H1 (cell line): ENCODE measurements at regions not wholly inside any gene's neighbourhood (a gene's known extent, or its start where the extent isn't known, plus 50 kb on each side); places are given as distances from the start of the nearest gene placed in this dataset.

Experiments used
- CTCF ChIA-PET: fragments of 300-600 bp; sonication (Branson Sonifier 250); formaldehyde crosslinking; loops from one replicate; lab custom pipeline; 2021; ENCODE audit not compliant: partially characterized antibody; lab: Charles Lee
- POLR2A ChIA-PET: fragments of 300-600 bp; sonication (Branson Sonifier 250); formaldehyde crosslinking; loops from one replicate; lab custom pipeline; 2021; ENCODE audit warnings: inconsistent platforms; ENCODE audit not compliant: partially characterized antibody; lab: Charles Lee
- DNase-seq, 2 experiments: peaks; one replicate each; pipeline versions ENCODE4 v3.0.0 to v3.0.0-alpha.2; 2010 to 2022; ENCODE audit warnings: low spot score in 2 of 2, low read depth in 1 of 2, mixed read lengths in 1 of 2
- FAIRE-seq: peaks from 2 replicates; lab custom pipeline; 2011; peaks lifted over from hg19 to GRCh38; lab: Jason Lieb, UNC
- H2AFZ ChIP-seq: 2 replicates; pipeline ENCODE4 v1.8.1; 2012; ENCODE audit warnings: low read length, inconsistent platforms
- H2AK5ac ChIP-seq: 2 replicates; pipeline ENCODE4 v1.6.1; 2013; ENCODE audit warnings: low read depth, low read length
- H2BK120ac ChIP-seq: replicated peaks from 2 replicates; pipeline ENCODE3; 2013; ENCODE audit warnings: low read depth, low read length, inconsistent platforms
- H2BK12ac ChIP-seq: 2 replicates; pipeline ENCODE4 v1.6.1; 2013; ENCODE audit warnings: low read depth, low read length
- H2BK15ac ChIP-seq: 2 replicates; pipeline ENCODE4 v1.6.1; 2013; ENCODE audit warnings: low read length
- H2BK20ac ChIP-seq: 2 replicates; pipeline ENCODE4 v1.6.1; 2013; ENCODE audit warnings: low read length
- H2BK5ac ChIP-seq: 2 replicates; pipeline ENCODE4 v1.6.1; 2013; ENCODE audit warnings: low read depth, low read length
- H3K14ac ChIP-seq: 2 replicates; pipeline ENCODE4 v1.6.1; 2013; ENCODE audit warnings: inconsistent platforms; ENCODE audit not compliant: insufficient read length
- H3K18ac ChIP-seq: 2 replicates; pipeline ENCODE4 v1.6.1; 2013; ENCODE audit warnings: low read length; ENCODE audit errors: extremely low read depth
- H3K23ac ChIP-seq: 2 replicates; pipeline ENCODE4 v1.6.1; 2013; ENCODE audit warnings: inconsistent platforms; ENCODE audit not compliant: insufficient read length
- H3K23me2 ChIP-seq: 2 replicates; pipeline ENCODE4 v1.6.1; 2013; ENCODE audit warnings: low read depth, low read length
- H3K27ac ChIP-seq: 2 replicates; pipeline ENCODE4 v1.6.1; 2011; ENCODE audit warnings: low read depth, low read length, inconsistent platforms
- H3K27me3 ChIP-seq, 4 experiments: replicated peaks in 1 of 4; 1 replicate in 1 of 4; 2 replicates in 3 of 4; pipeline versions ENCODE4 v1.6.1 to v1.8.1; 2011 to 2013; ENCODE audit warnings: low read length in 3 of 4, mild to moderate bottlenecking in 3 of 4, inconsistent platforms in 2 of 4, mixed read lengths in 2 of 4, moderate library complexity in 1 of 4; ENCODE audit not compliant: control insufficient read depth in 3 of 4, insufficient read depth in 3 of 4; ENCODE audit errors: extremely low read depth in 1 of 4
- H3K36me3 ChIP-seq, 4 experiments: 2 replicates each; pipeline versions ENCODE4 v1.6.1 to v1.8.1; 2011 to 2013; ENCODE audit warnings: mild to moderate bottlenecking in 4 of 4, low read length in 3 of 4, moderate library complexity in 2 of 4, control low read depth in 1 of 4, inconsistent platforms in 1 of 4; ENCODE audit not compliant: insufficient read depth in 4 of 4, control insufficient read depth in 2 of 4
- H3K4ac ChIP-seq: replicated peaks from 2 replicates; pipeline ENCODE3; 2013; ENCODE audit warnings: low read length, low read depth, mixed read lengths, inconsistent platforms; ENCODE audit not compliant: insufficient read length
- H3K4me1 ChIP-seq, 4 experiments: replicated peaks in 1 of 4; 1 replicate in 1 of 4; 2 replicates in 3 of 4; pipeline versions ENCODE4 v1.6.1 to v1.8.1; 2011 to 2013; ENCODE audit warnings: low read length in 3 of 4, inconsistent platforms in 2 of 4, mixed read lengths in 1 of 4; ENCODE audit not compliant: insufficient read depth in 4 of 4, control insufficient read depth in 3 of 4
- H3K4me2 ChIP-seq, 2 experiments: 2 replicates each; pipeline versions ENCODE4 v1.6.1 to v1.8.1; 2011 to 2013; ENCODE audit warnings: low read depth in 2 of 2, low read length in 2 of 2, control low read depth in 1 of 2, inconsistent platforms in 1 of 2, mild to moderate bottlenecking in 1 of 2; ENCODE audit not compliant: insufficient read depth in 1 of 2
- H3K4me3 ChIP-seq, 4 experiments: fragments of 200-600, 300-600 bp in 1 of 4; sonication (generic), shearing (Covaris generic), sonication (Bioruptor Twin) in 1 of 4; 2 replicates each; pipeline versions ENCODE4 v1.5.1 to v1.8.1; 2011 to 2016; ENCODE audit warnings: low read length in 4 of 4, low read depth in 3 of 4, control low read depth in 2 of 4, inconsistent platforms in 2 of 4, mild to moderate bottlenecking in 2 of 4, mixed read lengths in 1 of 4, moderate library complexity in 1 of 4; ENCODE audit not compliant: insufficient read depth in 2 of 4; ENCODE audit errors: extremely low read depth in 1 of 4
- H3K56ac ChIP-seq: replicated peaks from 2 replicates; pipeline ENCODE3; 2013; ENCODE audit warnings: low read depth, mild to moderate bottlenecking, mixed read lengths, low read length, inconsistent platforms; ENCODE audit not compliant: insufficient read length
- H3K79me1 ChIP-seq: 2 replicates; pipeline ENCODE4 v1.6.1; 2013; ENCODE audit warnings: low read depth, low read length, control low read depth
- H3K79me2 ChIP-seq, 2 experiments: 2 replicates each; pipeline versions ENCODE4 v1.6.1 to v1.8.1; 2012 to 2013; ENCODE audit warnings: low read length in 2 of 2, mild to moderate bottlenecking in 2 of 2, inconsistent platforms in 1 of 2; ENCODE audit not compliant: insufficient read depth in 2 of 2, control insufficient read depth in 1 of 2
- H3K9ac ChIP-seq, 4 experiments: replicated peaks in 1 of 4; 1 replicate in 1 of 4; 2 replicates in 3 of 4; pipeline versions ENCODE4 v1.6.1 to v1.8.1; 2011 to 2013; ENCODE audit warnings: low read depth in 3 of 4, low read length in 3 of 4, control low read depth in 2 of 4, mild to moderate bottlenecking in 2 of 4, moderate library complexity in 2 of 4, inconsistent platforms in 1 of 4; ENCODE audit errors: extremely low read depth in 1 of 4
- H3K9me3 ChIP-seq, 2 experiments: 2 replicates each; pipeline versions ENCODE4 v1.6.1 to v1.8.1; 2012 to 2013; ENCODE audit warnings: mild to moderate bottlenecking in 2 of 2, moderate library complexity in 2 of 2, control low read depth in 1 of 2, inconsistent platforms in 1 of 2, low read depth in 1 of 2, low read length in 1 of 2, mixed read lengths in 1 of 2; ENCODE audit not compliant: insufficient read depth in 2 of 2
- H4K20me1 ChIP-seq, 2 experiments: replicated peaks in 1 of 2; 2 replicates each; pipeline versions ENCODE3 to v1.8.1; 2011 to 2013; ENCODE audit warnings: inconsistent platforms in 2 of 2, low read length in 2 of 2, mild to moderate bottlenecking in 1 of 2; ENCODE audit not compliant: insufficient read depth in 2 of 2, control insufficient read depth in 1 of 2
- H4K5ac ChIP-seq: 2 replicates; pipeline ENCODE4 v1.6.1; 2013; ENCODE audit warnings: low read length, low read depth, mixed read lengths, inconsistent platforms; ENCODE audit not compliant: insufficient read length
- H4K8ac ChIP-seq: 2 replicates; pipeline ENCODE4 v1.8.0; 2013; ENCODE audit warnings: mild to moderate bottlenecking, moderate library complexity, low read length, inconsistent platforms; ENCODE audit not compliant: insufficient read depth; ENCODE audit errors: extremely low read depth
- H4K91ac ChIP-seq: replicated peaks from 2 replicates; pipeline ENCODE3; 2013; ENCODE audit warnings: low read length, mixed read lengths, inconsistent platforms; ENCODE audit not compliant: insufficient read length
- BACH1 ChIP-seq: IDR thresholded peaks from 2 replicates; pipeline ENCODE4 v1.6.1; 2012; ENCODE audit warnings: low read length, improper control_type of control experiment
- BCL11A ChIP-seq, 2 experiments: IDR thresholded peaks; one replicate each; pipeline ENCODE4 v1.6.1; 2011; ENCODE audit warnings: low read depth in 2 of 2, low read length in 2 of 2, mild to moderate bottlenecking in 2 of 2
- CHD2 ChIP-seq: IDR thresholded peaks from 2 replicates; pipeline ENCODE4 v1.6.1; 2012; ENCODE audit warnings: low read length, improper control_type of control experiment
- CREB1 ChIP-seq: IDR thresholded peaks from 2 replicates; pipeline ENCODE4 v1.6.1; 2012; ENCODE audit warnings: inconsistent platforms
- FOSL1 ChIP-seq: IDR thresholded peaks from 2 replicates; pipeline ENCODE4 v1.6.1; 2011; ENCODE audit warnings: mild to moderate bottlenecking, low read depth, low read length, moderate library complexity; ENCODE audit not compliant: insufficient read depth
- POLR2AphosphoS5 ChIP-seq: IDR thresholded peaks from 2 replicates; pipeline ENCODE4 v1.6.1; 2011; ENCODE audit warnings: low read depth, low read length
- RAD21 ChIP-seq, 2 experiments: IDR thresholded peaks in 1 of 2; conservative IDR thresholded peaks in 1 of 2; 2 replicates each; pipeline ENCODE4 v1.6.1; 2011; ENCODE audit warnings: low read depth in 2 of 2, low read length in 2 of 2, improper control_type of control experiment in 1 of 2, inconsistent platforms in 1 of 2, mild to moderate bottlenecking in 1 of 2, moderate library complexity in 1 of 2
- SIRT6 ChIP-seq: IDR thresholded peaks from one replicate; pipeline ENCODE4 v1.7.1; 2012; ENCODE audit warnings: low read length, inconsistent platforms
- SRF ChIP-seq: IDR thresholded peaks from 2 replicates; pipeline ENCODE4 v1.6.1; 2011; ENCODE audit warnings: mild to moderate bottlenecking, low read depth, low read length, moderate library complexity
- WGBS, 2 experiments: shearing (Covaris generic) in 1 of 2; methylation state at CpG; one replicate each; pipeline versions ENCODE4 v1.1.6 to v1.1.7; 2013 to 2015; ENCODE audit warnings: low lambda C conversion rate in 2 of 2, mixed read lengths in 2 of 2, inconsistent platforms in 1 of 2, low coverage in 1 of 2, missing lambda C conversion rate in 1 of 2; ENCODE audit not compliant: insufficient replicate concordance in 2 of 2, insufficient coverage in 1 of 2, insufficient read length in 1 of 2; ENCODE audit errors: extremely low coverage in 1 of 2, missing lambda C conversion rate in 1 of 2; 5-methylcytosine and 5-hydroxymethylcytosine counted together

DNA sequence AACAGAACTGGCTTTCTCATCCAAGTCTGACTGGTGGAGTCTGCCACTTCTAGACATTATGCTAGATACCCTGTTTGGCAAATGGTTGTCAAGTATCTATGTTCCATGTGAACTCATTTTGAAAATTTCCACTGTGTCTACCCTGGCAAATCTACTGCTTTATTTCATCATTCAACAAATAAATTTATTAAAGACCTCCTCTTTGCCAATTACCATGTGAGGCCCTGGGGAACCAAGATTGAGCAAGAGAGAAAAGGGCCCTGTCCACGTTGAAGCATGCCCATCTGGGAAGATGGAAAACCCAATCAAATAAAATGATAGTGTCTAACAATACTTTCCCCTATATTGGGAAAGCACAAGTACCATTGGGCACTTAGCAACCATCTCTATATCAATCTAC is 582.4 kb downstream of the IRS1 start:
- no peak overlapping the region for H3K9ac ChIP-seq
- H3K36me3 ChIP-seq = no peaks in the 10 kb centered on the region
- no peaks in the 10 kb centered on the region for H3K79me2 ChIP-seq
- H3K4me1 ChIP-seq = no peaks in the 10 kb centered on the region
- H3K79me1 ChIP-seq = no peaks in the 10 kb centered on the region
- no peak overlapping the region for H3K4me3 ChIP-seq
- H3K27ac ChIP-seq = no peak overlapping the region
- peaks cover 2% of the 10 kb centered on the region; the same call in 1 of the 2 replicates for H3K23me2 ChIP-seq
- POLR2A ChIA-PET = no interaction called here
- H2BK5ac ChIP-seq = no peak overlapping the region
- no peak overlapping the region for H4K91ac ChIP-seq
- no peak overlapping the region for H3K56ac ChIP-seq
- no peak overlapping the region for H3K4ac ChIP-seq
- no peak overlapping the region for H2BK20ac ChIP-seq
- no peak overlapping the region for H2BK15ac ChIP-seq
- no peak for DNase-seq
- no peaks in the 10 kb centered on the region for H4K20me1 ChIP-seq
- H3K4me2 ChIP-seq = no peak overlapping the region
- H3K14ac ChIP-seq = no peak overlapping the region
- no peak overlapping the region for H2AK5ac ChIP-seq
- no peak for FAIRE-seq
- H3K27me3 ChIP-seq = no peaks in the 10 kb centered on the region
- TF ChIP-seq BACH1 = no peak
- TF ChIP-seq CREB1 = no peak
- no peak for TF ChIP-seq SRF
- no peak for TF ChIP-seq CHD2
- TF ChIP-seq BCL11A (IDR thresholded peaks at IDR 0.05; ENCODE audit: low read depth in 2 of 2, low read length in 2 of 2) = no peak
- no peak for TF ChIP-seq FOSL1
- no peak for TF ChIP-seq POLR2AphosphoS5
- TF ChIP-seq RAD21 (IDR thresholded peaks at IDR 0.05 in 1 of 2, conservative IDR thresholded peaks at IDR 0.05 in 1 of 2; ENCODE audit: low read depth in 2 of 2, low read length in 2 of 2) = no peak
- TF ChIP-seq SIRT6 = no peak
- H2BK12ac ChIP-seq = no peak overlapping the region
- no peak overlapping the region for H2BK120ac ChIP-seq
- no peak overlapping the region for H4K8ac ChIP-seq
- H3K18ac ChIP-seq = no peak overlapping the region
- H2AFZ ChIP-seq = no peak overlapping the region
- H3K9me3 ChIP-seq = no peaks in the 10 kb centered on the region
- 93% methylated on average over 1 of the region's 1 CpG; no CpG with 5 or more reads in 1 of the 2 experiments for WGBS, 2 experiments
- CTCF ChIA-PET = interaction anchor here (0.7 to 3.6 kb wide), 8 partner anchors 8 to 585 kb away, joined by 3 to 15 read pairs (median 6); partner anchors contain the start of gene IRS1
- H4K5ac ChIP-seq = no peak overlapping the region
- no peak overlapping the region for H3K23ac ChIP-seq
